ENCODE measurements at regions not wholly inside any gene's neighbourhood (a gene's known extent, or its start where the extent isn't known, plus 50 kb on each side); places are given as distances from the start of the nearest gene placed in this dataset.

- Histone ChIP-seq H2AFZ (ENCODE audit: low read depth, low read length) (no peak overlapping the region), H3K9me3 (ENCODE audit: low read length) (no peaks in the 10 kb centered on the region), H4K20me1 (ENCODE audit: insufficient read depth) (no peaks in the 10 kb centered on the region), H3K4me2 (ENCODE audit: low read length) (no peak overlapping the region), H3K27me3 (ENCODE audit: insufficient read depth, low read depth, low read length) (no peaks in the 10 kb centered on the region), H3K27ac (ENCODE audit: low read length) (no peak overlapping the region), H3K4me3 (ENCODE audit: low read length) (no peak overlapping the region), H3F3A (ENCODE audit: insufficient read depth, low read length, poor library complexity, severe bottlenecking) (no peaks in the 10 kb centered on the region), H3K79me2 (replicated peaks; ENCODE audit: insufficient read depth, low read length) (no peaks in the 10 kb centered on the region), H3K9ac (ENCODE audit: low read length) (no peak overlapping the region), H3K36me3 (ENCODE audit: insufficient read depth, low read length) (no peaks in the 10 kb centered on the region), H3K9me2 (ENCODE audit: insufficient read depth, low read length) (no peaks in the 10 kb centered on the region)
- TF ChIP-seq POLR2AphosphoS5 (IDR thresholded peaks at IDR 0.05) = no peak
- no peak for TF ChIP-seq CTCF (IDR thresholded peaks at IDR 0.05; ENCODE audit: poor library complexity, severe bottlenecking)
- no peak for TF ChIP-seq REST (IDR thresholded peaks at IDR 0.05; ENCODE audit: borderline replicate concordance)
- TF ChIP-seq EP300 (conservative IDR thresholded peaks at IDR 0.05; ENCODE audit: poor library complexity, severe bottlenecking) = no peak
- no peak for TF ChIP-seq RAD21 (conservative IDR thresholded peaks at IDR 0.05)
- TF ChIP-seq TAF1 (IDR thresholded peaks at IDR 0.05; ENCODE audit: low read depth) = no peak
- TF ChIP-seq EZH2 (IDR thresholded peaks at IDR 0.05; ENCODE audit: borderline replicate concordance, insufficient read depth, low read length, poor library complexity, severe bottlenecking) = no peak
- TF ChIP-seq SMC3 (conservative IDR thresholded peaks at IDR 0.05; ENCODE audit: poor library complexity) = no peak
- TF ChIP-seq MXI1 (conservative IDR thresholded peaks at IDR 0.05; ENCODE audit: poor library complexity, severe bottlenecking) = no peak
These were observed 508.1 kb downstream of the PCNX1 start for GRCh38 chr14:71415404-71415690.

GRCh38 chr14:71416392-71416791 lies 509.1 kb downstream of the PCNX1 start:
- H3K27me3 ChIP-seq (ENCODE audit: insufficient read depth, low read depth, low read length) = no peaks in the 10 kb centered on the region
- no peak overlapping the region for H3K27ac ChIP-seq (ENCODE audit: low read length)
- H4K20me1 ChIP-seq (ENCODE audit: insufficient read depth) = no peaks in the 10 kb centered on the region
- H3F3A ChIP-seq (ENCODE audit: insufficient read depth, low read length, poor library complexity, severe bottlenecking) = no peaks in the 10 kb centered on the region
- no peak overlapping the region for H3K4me2 ChIP-seq (ENCODE audit: low read length)
- no peaks in the 10 kb centered on the region for H3K36me3 ChIP-seq (ENCODE audit: insufficient read depth, low read length)
- no peak overlapping the region for H3K9ac ChIP-seq (ENCODE audit: low read length)
- H2AFZ ChIP-seq (ENCODE audit: low read depth, low read length) = no peak overlapping the region
- no peak overlapping the region for H3K4me3 ChIP-seq (ENCODE audit: low read length)
- no peaks in the 10 kb centered on the region for H3K79me2 ChIP-seq (replicated peaks; ENCODE audit: insufficient read depth, low read length)
- no peaks in the 10 kb centered on the region for H3K9me3 ChIP-seq (ENCODE audit: low read length)
- TF ChIP-seq EZH2 (IDR thresholded peaks at IDR 0.05; ENCODE audit: borderline replicate concordance, insufficient read depth, low read length, poor library complexity, severe bottlenecking) = no peak
- H3K9me2 ChIP-seq (ENCODE audit: insufficient read depth, low read length) = no peaks in the 10 kb centered on the region
